Right lung (tissue), 2 donors: ENCODE measurements at regions not wholly inside any gene's neighbourhood (a gene's known extent, or its start where the extent isn't known, plus 50 kb on each side); places are given as distances from the start of the nearest gene placed in this dataset.
"Not testable (repeated sequence)": the region's sequence is repeated elsewhere in the genome, so short reads cannot be mapped to it uniquely, and the experiment has no call there.

Experiments
- DNase-seq, 2 donors: peaks; one replicate each; pipeline ENCODE4 v3.0.0-alpha.2; 2013

- no peak for DNase-seq
Measured at GRCh38 chr7:109462171-109462570, 892.5 kb downstream of the DNAJB9 start.

- DNase-seq = not testable (repeated sequence)
Measured at GRCh38 chr7:109467729-109468128, 898.1 kb downstream of the DNAJB9 start.

GRCh38 chr7:109473172-109473571 is 903.5 kb downstream of the DNAJB9 start:
- no peak for DNase-seq

GRCh38 chr7:109476409-109476808 is 906.7 kb downstream of the DNAJB9 start:
- no peak for DNase-seq

GRCh38 chr7:109479388-109479787 is 909.7 kb downstream of the DNAJB9 start:
- DNase-seq = peak; percentile 5 to 24

GRCh38 chr7:109490607-109491006 is 920.9 kb downstream of the DNAJB9 start:
- not testable (repeated sequence) for DNase-seq

- no peak for DNase-seq
Measured at GRCh38 chr7:109497053-109497452, 927.4 kb downstream of the DNAJB9 start.

- DNase-seq = no peak
Measured at GRCh38 chr7:109498131-109498530, 928.5 kb downstream of the DNAJB9 start.

- no peak for DNase-seq
Measured at GRCh38 chr7:109503421-109503820, 933.7 kb downstream of the DNAJB9 start.

GRCh38 chr7:109522585-109522984 is 952.9 kb downstream of the DNAJB9 start:
- no peak for DNase-seq

GRCh38 chr7:109527833-109528232 is 958.2 kb downstream of the DNAJB9 start:
- DNase-seq = no peak

- no peak for DNase-seq
Measured at GRCh38 chr7:109529712-109530111, 960.0 kb downstream of the DNAJB9 start.

GRCh38 chr7:109532262-109532992 is 962.8 kb downstream of the DNAJB9 start:
- no peak for DNase-seq

- no peak for DNase-seq
Measured at GRCh38 chr7:109545686-109546085, 976.0 kb downstream of the DNAJB9 start.

- DNase-seq = peak; percentile 21 to 36
Measured at GRCh38 chr7:109549471-109550193, 980.0 kb downstream of the DNAJB9 start.

GRCh38 chr7:109552017-109552416 is 982.3 kb downstream of the DNAJB9 start:
- DNase-seq = no peak

GRCh38 chr7:109577265-109577664 is 1007.6 kb downstream of the DNAJB9 start:
- DNase-seq = no peak

GRCh38 chr7:109579901-109580300 is 1010.2 kb downstream of the DNAJB9 start:
- no peak for DNase-seq

GRCh38 chr7:109582211-109582610 is 1012.5 kb downstream of the DNAJB9 start:
- DNase-seq = peak; percentile 9

GRCh38 chr7:109596948-109597347 is 1027.3 kb downstream of the DNAJB9 start:
- DNase-seq = not testable (repeated sequence)

GRCh38 chr7:109611656-109612055 is 1042.0 kb downstream of the DNAJB9 start:
- no peak for DNase-seq

GRCh38 chr7:109616551-109617069 is 1046.9 kb downstream of the DNAJB9 start:
- DNase-seq = no peak

GRCh38 chr7:109622320-109622719 is 1052.6 kb downstream of the DNAJB9 start:
- no peak for DNase-seq
